ENCODE measurements at regions not wholly inside any gene's neighbourhood (a gene's known extent, or its start where the extent isn't known, plus 50 kb on each side); places are given as distances from the start of the nearest gene placed in this dataset.

GRCh38 chr1:185498207-185498606, 181.2 kb upstream of the IVNS1ABP start:
- Mint-ChIP-seq H3K9me3 (ENCODE audit: low read depth) (no peaks in the 10 kb centered on the region), H3K4me3 (ENCODE audit: unreplicated experiment) (no peak overlapping the region), H3K27me3 (ENCODE audit: low read depth) (no peaks in the 10 kb centered on the region), H3K4me1 (ENCODE audit: low read depth) (peaks cover 21% of the 10 kb centered on the region), H3K36me3 (ENCODE audit: low read depth) (no peaks in the 10 kb centered on the region), H3K27ac (ENCODE audit: unreplicated experiment) (no peak overlapping the region)
- TF ChIP-seq, protein P1, sequence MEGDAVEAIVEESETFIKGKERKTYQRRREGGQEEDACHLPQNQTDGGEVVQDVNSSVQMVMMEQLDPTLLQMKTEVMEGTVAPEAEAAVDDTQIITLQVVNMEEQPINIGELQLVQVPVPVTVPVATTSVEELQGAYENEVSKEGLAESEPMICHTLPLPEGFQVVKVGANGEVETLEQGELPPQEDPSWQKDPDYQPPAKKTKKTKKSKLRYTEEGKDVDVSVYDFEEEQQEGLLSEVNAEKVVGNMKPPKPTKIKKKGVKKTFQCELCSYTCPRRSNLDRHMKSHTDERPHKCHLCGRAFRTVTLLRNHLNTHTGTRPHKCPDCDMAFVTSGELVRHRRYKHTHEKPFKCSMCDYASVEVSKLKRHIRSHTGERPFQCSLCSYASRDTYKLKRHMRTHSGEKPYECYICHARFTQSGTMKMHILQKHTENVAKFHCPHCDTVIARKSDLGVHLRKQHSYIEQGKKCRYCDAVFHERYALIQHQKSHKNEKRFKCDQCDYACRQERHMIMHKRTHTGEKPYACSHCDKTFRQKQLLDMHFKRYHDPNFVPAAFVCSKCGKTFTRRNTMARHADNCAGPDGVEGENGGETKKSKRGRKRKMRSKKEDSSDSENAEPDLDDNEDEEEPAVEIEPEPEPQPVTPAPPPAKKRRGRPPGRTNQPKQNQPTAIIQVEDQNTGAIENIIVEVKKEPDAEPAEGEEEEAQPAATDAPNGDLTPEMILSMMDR (IDR thresholded peaks at IDR 0.05), result no peak
- no peak for DNase-seq (ENCODE audit: low spot score)

- H3K4me1 Mint-ChIP-seq (ENCODE audit: low read depth), result peaks cover 21% of the 10 kb centered on the region
- no peak overlapping the region for H3K27ac Mint-ChIP-seq (ENCODE audit: unreplicated experiment)
- H3K4me3 Mint-ChIP-seq (ENCODE audit: unreplicated experiment), result no peak overlapping the region
- H3K27me3 Mint-ChIP-seq (ENCODE audit: low read depth), result no peaks in the 10 kb centered on the region
- no peak for DNase-seq (ENCODE audit: low spot score)
- H3K36me3 Mint-ChIP-seq (ENCODE audit: low read depth), result no peaks in the 10 kb centered on the region
- no peaks in the 10 kb centered on the region for H3K9me3 Mint-ChIP-seq (ENCODE audit: low read depth)
- TF ChIP-seq, protein P1 (IDR thresholded peaks at IDR 0.05), result no peak
Measured at GRCh38 chr1:185497177-185497576, 180.1 kb upstream of the IVNS1ABP start.

DNA sequence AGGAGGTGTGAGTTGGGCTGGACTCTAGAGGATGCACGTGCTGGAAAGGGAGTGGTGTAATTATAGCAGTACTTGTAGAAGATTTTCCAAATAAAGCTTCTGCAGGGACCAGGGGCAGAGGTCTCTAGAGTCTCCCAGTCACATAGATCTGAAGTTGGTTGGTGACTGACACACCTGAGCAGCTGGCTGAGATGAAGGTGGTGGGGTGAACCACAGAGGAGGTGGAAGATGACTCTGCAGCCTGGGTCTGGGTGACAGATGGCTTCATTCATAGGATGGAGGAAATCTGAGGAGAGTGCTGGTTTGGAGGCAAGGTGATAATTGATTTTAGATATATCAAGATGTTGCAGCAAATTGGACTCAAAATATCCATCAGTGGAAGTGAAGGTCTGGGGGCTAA, 178.9 kb upstream of the IVNS1ABP start:
- Mint-ChIP-seq H3K4me3 (ENCODE audit: unreplicated experiment) (no peak overlapping the region), H3K9me3 (ENCODE audit: low read depth) (no peaks in the 10 kb centered on the region), H3K27me3 (ENCODE audit: low read depth) (no peaks in the 10 kb centered on the region), H3K27ac (ENCODE audit: unreplicated experiment) (no peak overlapping the region), H3K4me1 (ENCODE audit: low read depth) (peaks cover 18% of the 10 kb centered on the region), H3K36me3 (ENCODE audit: low read depth) (no peaks in the 10 kb centered on the region)
- DNase-seq (ENCODE audit: low spot score), result no peak
- TF ChIP-seq, protein P1 (IDR thresholded peaks at IDR 0.05), result no peak

DNA sequence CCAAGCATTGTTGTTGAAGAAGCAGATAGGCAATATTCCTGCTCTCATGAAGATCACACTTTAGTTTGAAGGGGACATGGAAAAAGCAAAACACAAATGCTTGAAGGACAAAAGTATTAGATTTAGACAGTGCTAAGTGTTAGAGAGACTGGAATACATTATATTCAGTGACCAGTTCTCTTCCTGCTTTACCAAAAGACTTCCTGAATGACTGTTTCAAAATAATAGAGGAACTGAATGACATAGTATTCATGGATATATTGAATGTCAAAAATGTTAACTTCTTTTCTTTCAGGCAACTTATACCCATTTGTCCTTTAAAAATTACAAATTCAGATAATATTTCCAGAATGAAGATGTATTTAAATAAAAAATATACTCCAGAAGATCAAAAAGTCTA, 178.0 kb upstream of the IVNS1ABP start:
- Mint-ChIP-seq H3K9me3 (ENCODE audit: low read depth) (no peaks in the 10 kb centered on the region), H3K4me3 (ENCODE audit: unreplicated experiment) (no peak overlapping the region), H3K27ac (ENCODE audit: unreplicated experiment) (no peak overlapping the region), H3K4me1 (ENCODE audit: low read depth) (peaks cover 10% of the 10 kb centered on the region), H3K27me3 (ENCODE audit: low read depth) (no peaks in the 10 kb centered on the region), H3K36me3 (ENCODE audit: low read depth) (no peaks in the 10 kb centered on the region)
- TF ChIP-seq, protein P1 (IDR thresholded peaks at IDR 0.05), result no peak
- no peak for DNase-seq (ENCODE audit: low spot score)

GRCh38 chr1:185492089-185492825, 175.2 kb upstream of the IVNS1ABP start:
- Mint-ChIP-seq H3K4me1 (ENCODE audit: low read depth) (peaks cover 25% of the 10 kb centered on the region), H3K4me3 (ENCODE audit: unreplicated experiment) (no peak overlapping the region), H3K36me3 (ENCODE audit: low read depth) (no peaks in the 10 kb centered on the region), H3K9me3 (ENCODE audit: low read depth) (no peaks in the 10 kb centered on the region), H3K27ac (ENCODE audit: unreplicated experiment) (no peak overlapping the region), H3K27me3 (ENCODE audit: low read depth) (no peaks in the 10 kb centered on the region)
- DNase-seq (ENCODE audit: low spot score), result no peak
- TF ChIP-seq, protein P1 (IDR thresholded peaks at IDR 0.05), result no peak
